ENCODE measurements at regions not wholly inside any gene's neighbourhood (a gene's known extent, or its start where the extent isn't known, plus 50 kb on each side); places are given as distances from the start of the nearest gene placed in this dataset.
"Not testable (repeated sequence)": the region's sequence is repeated elsewhere in the genome, so short reads cannot be mapped to it uniquely, and the experiment has no call there.

GRCh38 chr2:117308861-117309770 lies 505.4 kb upstream of the DDX18 start:
- no peak overlapping the region for H3K4me3 ChIP-seq (ENCODE audit: low read depth, low read length)
- no peak for TF ChIP-seq CTCF (IDR thresholded peaks at IDR 0.05; ENCODE audit: insufficient read depth, low read depth, low read length)
- no peak for DNase-seq (ENCODE audit: low read depth)

- no peak for TF ChIP-seq CTCF (IDR thresholded peaks at IDR 0.05; ENCODE audit: insufficient read depth, low read depth, low read length)
- H3K4me3 ChIP-seq (ENCODE audit: low read depth, low read length): no peak overlapping the region
Measured at GRCh38 chr2:117321816-117322215, 492.7 kb upstream of the DDX18 start.

GRCh38 chr2:117323331-117323730 lies 491.2 kb upstream of the DDX18 start:
- no peak for TF ChIP-seq CTCF (IDR thresholded peaks at IDR 0.05; ENCODE audit: insufficient read depth, low read depth, low read length)
- no peak overlapping the region for H3K4me3 ChIP-seq (ENCODE audit: low read depth, low read length)
- DNase-seq (ENCODE audit: low read depth): no peak

More at GRCh38 chr2:117321816-117322215, 492.7 kb upstream of the DDX18 start:
- no peak for DNase-seq (ENCODE audit: low read depth)

- no peak for TF ChIP-seq CTCF (IDR thresholded peaks at IDR 0.05; ENCODE audit: insufficient read depth, low read depth, low read length)
- no peak overlapping the region for H3K4me3 ChIP-seq (ENCODE audit: low read depth, low read length)
- no peak for DNase-seq (ENCODE audit: low read depth)
Measured at GRCh38 chr2:117330641-117331040, 483.9 kb upstream of the DDX18 start.

GRCh38 chr2:117335967-117336366 lies 478.5 kb upstream of the DDX18 start:
- no peak overlapping the region for H3K4me3 ChIP-seq (ENCODE audit: low read depth, low read length)
- no peak for TF ChIP-seq CTCF (IDR thresholded peaks at IDR 0.05; ENCODE audit: insufficient read depth, low read depth, low read length)
- DNase-seq (ENCODE audit: low read depth): no peak

- H3K4me3 ChIP-seq (ENCODE audit: low read depth, low read length): no peak overlapping the region
- no peak for DNase-seq (ENCODE audit: low read depth)
- TF ChIP-seq CTCF (IDR thresholded peaks at IDR 0.05; ENCODE audit: insufficient read depth, low read depth, low read length): no peak
Measured at GRCh38 chr2:117336496-117336895, 478.0 kb upstream of the DDX18 start.

GRCh38 chr2:117337981-117338380 lies 476.5 kb upstream of the DDX18 start:
- H3K4me3 ChIP-seq (ENCODE audit: low read depth, low read length); DNase-seq (ENCODE audit: low read depth): not testable (repeated sequence)
